Gastrocnemius medialis (tissue), 4 donors: ENCODE measurements at regions not wholly inside any gene's neighbourhood (a gene's known extent, or its start where the extent isn't known, plus 50 kb on each side); places are given as distances from the start of the nearest gene placed in this dataset.

Experiments
- ATAC-seq, 2 donors: fragments of 150-250 bp; one replicate each; pipeline ENCODE4 v1.9.1; 2016
- DNase-seq, 2 donors: peaks; one replicate each; pipeline ENCODE4 v3.0.0-alpha.2; 2019
- H3K27ac ChIP-seq, 4 donors: fragments of 200-600 bp; sonication (generic); 1 replicate in 1 of 4; 2 replicates in 3 of 4; pipeline ENCODE4 v1.5.1; 2016 to 2018; ENCODE audit warnings: mild to moderate bottlenecking in 2 of 4, moderate library complexity in 1 of 4
- H3K27me3 ChIP-seq, 3 donors: fragments of 200-600 bp; sonication (generic) in 2 of 3; 1 replicate in 1 of 3; 2 replicates in 2 of 3; pipeline versions ENCODE4 v1.5.1 to v1.6.0; 2016 to 2019; ENCODE audit warnings: mild to moderate bottlenecking in 1 of 3, moderate library complexity in 1 of 3
- H3K36me3 ChIP-seq, 2 donors: fragments of 200-600 bp; sonication (generic) in 1 of 2; one replicate each; pipeline ENCODE4 v1.5.1; 2017 to 2018
- H3K4me1 ChIP-seq, 2 donors: fragments of 200-600 bp; sonication (generic) in 1 of 2; one replicate each; pipeline ENCODE4 v1.5.1; 2016 to 2017; ENCODE audit warnings: mild to moderate bottlenecking in 2 of 2
- H3K4me3 ChIP-seq, 4 donors: fragments of 200-600 bp; sonication (generic) in 3 of 4; 1 replicate in 1 of 4; 2 replicates in 3 of 4; pipeline ENCODE4 v1.5.1; 2016 to 2019; ENCODE audit warnings: mild to moderate bottlenecking in 2 of 4
- H3K9me3 ChIP-seq, 3 donors: fragments of 200-600 bp; sonication (generic) in 2 of 3; 1 replicate in 1 of 3; 2 replicates in 2 of 3; pipeline ENCODE4 v1.5.1; 2016 to 2019
- POLR2A ChIP-seq, 2 donors: fragments of 450-650 bp; IDR thresholded peaks; one replicate each; pipeline ENCODE4 v1.6.1; 2017; ENCODE audit warnings: antibody characterized with exemption in 2 of 2, mild to moderate bottlenecking in 2 of 2, moderate library complexity in 2 of 2
- in situ Hi-C, 4 donors: fragments of 200-750 bp; cut with MboI; loops; one replicate each; pipeline versions ENCODE4 v1.15.0 to v1.8.0; 2017; ENCODE audit warnings: low sequenced_read_pairs in 4 of 4
- intact Hi-C: fragments of 100-400 bp; cut with DNase I; formaldehyde crosslinking; loops from one replicate; pipeline ENCODE4 v1.15.1; 2023; ENCODE audit warnings: low total_unique reads
- TF ChIP-seq, protein P1 (sequence below), 5 experiments: fragments of 450-650 bp in 3 of 5; fragments of 200-600 bp in 2 of 5; sonication (generic) in 2 of 5; IDR thresholded peaks in 4 of 5; conservative IDR thresholded peaks in 1 of 5; 1 replicate in 4 of 5; 2 replicates in 1 of 5; pipeline ENCODE4 v1.5.1; 2016 to 2019; ENCODE audit warnings: antibody characterized with exemption in 5 of 5, mild to moderate bottlenecking in 3 of 5, moderate library complexity in 3 of 5

DNA sequence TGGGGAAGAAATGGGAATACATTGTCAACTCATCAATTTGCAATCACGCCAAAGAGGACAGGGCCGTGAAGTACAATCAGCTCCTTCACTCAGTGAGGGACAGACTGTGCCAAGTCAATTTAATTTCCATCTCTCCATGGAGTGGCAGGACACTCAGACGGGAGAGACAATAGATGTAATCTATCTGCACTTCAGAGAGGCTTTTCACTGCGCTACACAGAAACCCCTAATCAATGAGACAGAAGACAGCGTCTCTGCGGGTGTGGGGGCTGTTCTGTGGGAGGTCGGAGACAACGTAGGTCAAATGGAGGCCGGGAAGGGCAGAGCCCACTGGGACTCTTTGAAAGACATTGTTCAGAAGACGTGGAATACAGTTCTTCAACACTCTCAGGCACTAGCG lies 541.0 kb upstream of the ADARB2 start:
- H3K27me3 ChIP-seq = no peaks in the 10 kb centered on the region
- ATAC-seq (no peak), DNase-seq (no peak)
- H3K36me3 ChIP-seq = no peaks in the 10 kb centered on the region
- H3K4me3 ChIP-seq = no peak overlapping the region
- in situ Hi-C loops = no loop called here
- intact Hi-C loops = no loop called here
- TF ChIP-seq, protein P1, sequence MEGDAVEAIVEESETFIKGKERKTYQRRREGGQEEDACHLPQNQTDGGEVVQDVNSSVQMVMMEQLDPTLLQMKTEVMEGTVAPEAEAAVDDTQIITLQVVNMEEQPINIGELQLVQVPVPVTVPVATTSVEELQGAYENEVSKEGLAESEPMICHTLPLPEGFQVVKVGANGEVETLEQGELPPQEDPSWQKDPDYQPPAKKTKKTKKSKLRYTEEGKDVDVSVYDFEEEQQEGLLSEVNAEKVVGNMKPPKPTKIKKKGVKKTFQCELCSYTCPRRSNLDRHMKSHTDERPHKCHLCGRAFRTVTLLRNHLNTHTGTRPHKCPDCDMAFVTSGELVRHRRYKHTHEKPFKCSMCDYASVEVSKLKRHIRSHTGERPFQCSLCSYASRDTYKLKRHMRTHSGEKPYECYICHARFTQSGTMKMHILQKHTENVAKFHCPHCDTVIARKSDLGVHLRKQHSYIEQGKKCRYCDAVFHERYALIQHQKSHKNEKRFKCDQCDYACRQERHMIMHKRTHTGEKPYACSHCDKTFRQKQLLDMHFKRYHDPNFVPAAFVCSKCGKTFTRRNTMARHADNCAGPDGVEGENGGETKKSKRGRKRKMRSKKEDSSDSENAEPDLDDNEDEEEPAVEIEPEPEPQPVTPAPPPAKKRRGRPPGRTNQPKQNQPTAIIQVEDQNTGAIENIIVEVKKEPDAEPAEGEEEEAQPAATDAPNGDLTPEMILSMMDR (IDR thresholded peaks at IDR 0.05 in 4 of 5, conservative IDR thresholded peaks at IDR 0.05 in 1 of 5) = no peak
- no peak for TF ChIP-seq POLR2A (IDR thresholded peaks at IDR 0.05)
- no peaks in the 10 kb centered on the region for H3K4me1 ChIP-seq
- H3K9me3 ChIP-seq = no peaks in the 10 kb centered on the region
- no peak overlapping the region for H3K27ac ChIP-seq

DNA sequence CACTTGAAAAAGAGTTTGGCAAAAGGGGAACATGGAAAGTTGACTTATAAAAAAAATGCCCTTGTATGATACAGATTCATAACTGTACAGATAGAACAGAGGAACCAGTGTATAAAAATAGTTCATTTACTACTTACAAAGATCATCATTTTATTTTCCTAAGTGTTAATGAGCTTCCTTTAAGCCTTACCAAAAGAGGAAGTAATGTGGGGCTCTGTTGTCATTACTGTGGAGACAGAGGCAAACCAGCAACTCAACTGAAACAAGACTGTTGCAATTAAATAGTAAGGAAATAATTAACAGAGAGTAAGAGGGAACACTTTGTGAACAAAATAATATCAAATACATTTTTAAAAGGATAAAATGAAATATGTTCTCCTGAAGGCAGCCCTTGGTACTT lies 526.2 kb upstream of the ADARB2 start:
- in situ Hi-C loops = no loop called here
- H3K36me3 ChIP-seq = no peaks in the 10 kb centered on the region

DNA sequence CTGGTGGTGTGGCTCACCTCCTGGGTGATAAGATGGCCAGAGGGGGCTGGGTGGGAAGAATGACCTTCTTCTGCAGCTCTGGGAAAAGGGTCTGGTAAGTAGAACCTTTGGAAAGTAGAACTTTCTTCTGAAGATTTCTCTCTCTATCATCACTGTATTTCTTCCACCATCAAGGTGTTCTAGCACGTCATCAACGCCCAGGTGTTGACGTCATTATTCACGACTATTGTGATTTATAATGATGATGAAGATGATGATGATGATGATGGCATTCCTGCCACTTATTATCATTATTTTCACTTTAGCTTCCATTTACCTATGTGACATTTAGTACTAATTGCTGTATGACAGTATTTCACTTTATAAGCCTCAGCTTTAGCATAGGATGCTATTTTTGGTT lies 525.6 kb upstream of the ADARB2 start:
- in situ Hi-C loops = no loop called here
- no peak for ATAC-seq

More for the DNA sequence above, 526.2 kb upstream of the ADARB2 start:
- Histone ChIP-seq H3K4me1 (no peaks in the 10 kb centered on the region), H3K27me3 (peaks cover 0 to 3% (median 0%) of the 10 kb centered on the region in 3 donors), H3K9me3 (no peaks in the 10 kb centered on the region), H3K27ac (no peak overlapping the region), H3K4me3 (no peak overlapping the region)
- DNase-seq (no peak), ATAC-seq (no peak)
- intact Hi-C loops = no loop called here
- no peak for TF ChIP-seq POLR2A (IDR thresholded peaks at IDR 0.05)
- TF ChIP-seq, protein P1 (IDR thresholded peaks at IDR 0.05 in 4 of 5, conservative IDR thresholded peaks at IDR 0.05 in 1 of 5) = no peak

DNA sequence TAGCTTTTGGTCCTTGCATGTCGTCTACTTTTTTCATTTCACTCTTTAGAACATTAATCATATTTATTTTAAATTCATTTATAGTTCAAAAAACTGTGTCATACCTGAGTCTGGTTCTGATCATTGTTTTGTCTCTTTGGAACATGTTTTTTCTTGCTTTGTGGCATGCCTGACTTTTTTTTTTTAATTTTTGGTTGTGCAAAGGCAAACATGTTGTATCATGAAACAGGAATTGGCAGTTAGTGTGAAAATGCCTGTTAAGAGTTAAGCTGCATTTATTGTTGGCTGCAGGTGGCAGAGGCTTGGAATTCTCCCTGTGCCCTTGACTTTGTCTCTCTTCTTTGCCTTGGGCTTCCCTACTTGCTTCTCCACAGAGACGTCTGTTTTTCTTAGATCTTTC lies 525.0 kb upstream of the ADARB2 start:
- Histone ChIP-seq H3K36me3 (no peaks in the 10 kb centered on the region), H3K4me3 (no peak overlapping the region), H3K27me3 (peaks cover 0 to 3% (median 0%) of the 10 kb centered on the region in 3 donors), H3K4me1 (no peaks in the 10 kb centered on the region), H3K27ac (no peak overlapping the region), H3K9me3 (no peaks in the 10 kb centered on the region)
- no peak for DNase-seq
- in situ Hi-C loops = no loop called here
- TF ChIP-seq POLR2A (IDR thresholded peaks at IDR 0.05) = no peak
- TF ChIP-seq, protein P1 (IDR thresholded peaks at IDR 0.05 in 4 of 5, conservative IDR thresholded peaks at IDR 0.05 in 1 of 5) = no peak
- intact Hi-C loops = no loop called here
- ATAC-seq = no peak

More for the DNA sequence above, 525.6 kb upstream of the ADARB2 start:
- Histone ChIP-seq H3K27ac (no peak overlapping the region), H3K4me1 (no peaks in the 10 kb centered on the region), H3K27me3 (peaks cover 0 to 3% (median 0%) of the 10 kb centered on the region in 3 donors), H3K9me3 (no peaks in the 10 kb centered on the region), H3K36me3 (no peaks in the 10 kb centered on the region), H3K4me3 (no peak overlapping the region)
- TF ChIP-seq POLR2A (IDR thresholded peaks at IDR 0.05) = no peak
- TF ChIP-seq, protein P1 (IDR thresholded peaks at IDR 0.05 in 4 of 5, conservative IDR thresholded peaks at IDR 0.05 in 1 of 5) = no peak
- intact Hi-C loops = no loop called here
- DNase-seq = no peak

DNA sequence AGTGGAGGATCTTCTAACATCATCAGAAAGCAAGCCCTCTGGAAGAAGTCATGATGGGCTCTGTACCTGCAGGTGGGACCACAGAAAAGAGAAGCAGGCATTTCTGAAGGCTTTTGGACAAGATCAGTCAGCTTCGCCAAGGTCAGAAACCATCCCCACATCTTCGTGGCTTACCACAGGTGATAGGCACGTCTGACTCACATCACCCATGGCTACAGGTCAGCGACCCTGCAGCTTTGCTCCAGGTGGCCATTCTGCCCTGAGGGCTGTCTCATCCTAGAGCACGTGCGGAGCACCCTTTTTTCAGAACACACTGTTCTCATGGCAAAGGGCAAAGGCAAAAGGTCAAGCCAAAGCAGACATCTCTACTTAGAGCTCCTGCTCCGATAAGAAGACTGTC lies 518.9 kb upstream of the ADARB2 start:
- TF ChIP-seq POLR2A (IDR thresholded peaks at IDR 0.05) = no peak
- TF ChIP-seq, protein P1 (IDR thresholded peaks at IDR 0.05 in 4 of 5, conservative IDR thresholded peaks at IDR 0.05 in 1 of 5) = no peak
- intact Hi-C loops (no loop called here), in situ Hi-C loops (no loop called here)
- DNase-seq (no peak), ATAC-seq (no peak)
- no peak overlapping the region for H3K27ac ChIP-seq
- H3K4me1 ChIP-seq = no peaks in the 10 kb centered on the region
- H3K9me3 ChIP-seq = no peaks in the 10 kb centered on the region
- H3K27me3 ChIP-seq = no peaks in the 10 kb centered on the region
- H3K4me3 ChIP-seq = no peak overlapping the region
- H3K36me3 ChIP-seq = no peaks in the 10 kb centered on the region
